OCI-M2 (cell line): ENCODE measurements at regions not wholly inside any gene's neighbourhood (a gene's known extent, or its start where the extent isn't known, plus 50 kb on each side); places are given as distances from the start of the nearest gene placed in this dataset.
"Not testable (repeated sequence)": the region's sequence is repeated elsewhere in the genome, so short reads cannot be mapped to it uniquely, and the experiment has no call there.

ENCODE experiments used
- DNase-seq: peaks from one replicate; lab custom pipeline; 2025; ENCODE audit not compliant: unreplicated experiment; lab: John Stamatoyannopoulos, UW

- no peak for DNase-seq
Measured at GRCh38 chr10:28986117-28986792, 302.6 kb upstream of the LYZL1 start.

DNA sequence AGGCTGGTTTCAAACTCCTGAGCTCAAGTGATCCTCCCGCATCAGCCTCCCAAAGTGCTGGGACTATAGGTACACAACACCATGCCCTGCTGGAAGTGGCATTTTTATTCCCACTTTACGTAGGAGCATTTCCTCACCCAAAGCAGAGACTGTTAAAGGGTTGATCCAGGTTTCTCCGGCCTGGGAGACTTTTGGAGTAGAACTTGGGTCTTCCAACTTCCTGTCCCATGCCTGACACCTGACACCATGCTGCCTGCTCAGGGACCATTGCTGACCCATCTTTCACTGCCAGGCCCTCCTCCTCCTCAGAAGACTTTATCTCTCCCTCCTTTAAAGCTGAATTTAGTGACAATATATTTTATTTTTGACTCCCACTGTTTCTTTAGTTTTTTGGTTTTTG, 302.0 kb upstream of the LYZL1 start:
- DNase-seq = no peak

DNA sequence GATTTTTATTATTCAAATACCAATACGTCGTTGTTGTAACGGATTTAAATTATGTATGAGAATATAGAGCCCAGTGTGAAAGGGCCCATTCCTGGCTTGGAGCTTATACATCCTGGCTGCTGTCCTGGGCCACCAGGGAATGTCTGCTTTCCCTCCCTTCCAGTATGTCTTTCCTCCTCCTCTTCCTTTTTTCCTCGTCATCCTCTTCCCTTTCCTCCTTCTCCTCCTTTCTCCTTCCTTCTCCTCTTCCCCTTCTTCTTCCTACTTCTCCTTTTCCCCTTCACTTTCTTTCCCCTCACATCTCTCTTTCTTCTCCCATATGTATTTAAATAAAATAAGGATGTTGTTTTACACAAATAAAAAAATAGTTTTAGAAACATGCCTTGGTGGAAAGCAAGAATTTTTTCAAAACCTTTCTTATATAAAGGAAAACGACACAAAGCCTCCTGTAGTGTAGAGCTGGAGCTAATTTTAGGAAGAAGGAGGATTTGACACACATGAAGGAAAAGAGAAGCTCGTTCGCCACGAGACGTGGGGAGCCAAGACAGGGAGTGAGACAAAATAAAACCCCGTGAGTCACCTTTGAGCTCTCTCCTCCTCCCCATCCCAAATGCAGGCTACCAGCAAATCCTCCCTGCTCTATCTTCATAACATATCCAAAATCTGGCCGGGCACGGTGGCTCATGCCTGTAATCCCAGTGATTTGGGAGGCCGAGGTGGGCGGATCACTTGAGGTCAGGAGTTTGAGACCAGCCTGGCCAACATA, 301.1 kb upstream of the LYZL1 start:
- DNase-seq = no peak

DNA sequence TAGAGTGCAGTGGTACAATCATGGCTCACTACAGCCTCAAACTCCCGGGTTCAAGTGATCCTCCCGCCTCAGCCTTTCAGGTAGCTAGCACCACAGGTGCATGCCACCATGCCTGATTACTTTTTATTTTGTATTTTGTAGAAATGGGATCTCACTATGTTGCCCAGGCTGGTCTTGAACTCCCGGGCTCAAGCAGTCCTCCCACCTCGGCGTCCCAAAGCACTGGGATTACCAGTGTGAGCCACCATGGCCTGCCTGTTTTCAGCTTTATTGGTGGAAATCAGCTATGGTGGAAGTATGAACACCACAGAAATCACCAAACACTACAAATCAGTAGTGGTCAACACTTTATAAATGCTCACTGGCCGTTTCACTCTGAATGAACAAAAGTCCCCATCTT, 299.9 kb upstream of the LYZL1 start:
- no peak for DNase-seq

- DNase-seq = no peak
Measured at GRCh38 chr10:28991333-28992270, 297.3 kb upstream of the LYZL1 start.

DNA sequence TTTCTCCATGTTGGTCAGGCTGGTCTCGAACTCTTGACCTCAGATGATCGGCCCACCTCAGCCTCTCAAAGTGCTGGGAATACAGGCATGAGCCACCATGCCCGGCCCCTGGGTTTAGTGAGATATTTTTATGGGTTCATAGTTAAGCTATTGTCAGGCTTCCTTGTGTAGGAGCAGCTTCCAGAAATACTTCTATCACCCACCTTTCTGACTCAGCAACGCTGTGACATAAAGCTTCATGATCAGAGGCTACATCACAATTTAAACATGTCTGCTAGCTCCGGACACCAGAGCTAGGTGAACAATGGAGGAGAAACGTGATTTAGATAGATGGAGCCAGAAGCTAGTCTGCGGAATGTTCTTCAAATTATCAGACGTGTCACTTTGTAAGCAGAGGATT, 295.8 kb upstream of the LYZL1 start:
- DNase-seq = no peak

DNA sequence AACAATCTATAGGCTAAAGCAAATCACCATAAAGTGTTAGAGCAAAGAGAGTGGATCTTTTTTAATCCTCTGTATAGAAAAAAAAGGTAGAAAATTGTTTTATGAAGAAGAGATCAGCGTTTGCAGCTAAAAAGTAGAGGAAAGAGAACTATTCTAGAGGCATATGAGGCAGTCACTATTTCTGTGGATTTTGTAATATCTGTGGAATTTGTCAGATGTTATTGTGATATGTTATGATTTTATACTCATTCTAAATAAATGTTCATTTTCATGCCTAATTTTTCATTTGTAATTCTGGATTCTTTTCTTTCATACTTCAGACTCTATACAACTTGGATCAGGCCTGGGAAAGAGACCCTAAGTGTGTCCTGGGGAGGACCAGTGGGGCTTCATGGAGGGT, 295.0 kb upstream of the LYZL1 start:
- no peak for DNase-seq

DNA sequence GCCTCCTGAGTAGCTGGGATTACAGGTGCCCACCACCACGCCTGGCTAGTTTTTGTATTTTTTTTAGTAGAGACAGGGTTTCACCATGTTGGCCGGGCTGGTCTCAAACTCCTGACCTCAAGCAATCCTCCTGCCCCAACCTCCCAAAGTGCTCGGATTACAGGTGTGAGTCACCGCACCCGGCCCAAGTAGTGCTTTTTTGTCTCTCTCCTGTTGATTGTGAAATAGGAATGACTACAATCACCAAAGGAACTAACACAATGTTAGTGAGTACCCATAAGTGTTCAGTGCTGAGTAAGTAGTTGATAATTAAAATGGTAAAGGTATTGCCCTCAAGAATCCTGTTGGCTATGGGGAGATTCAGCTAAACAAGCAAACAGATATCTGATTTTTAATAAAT, 294.1 kb upstream of the LYZL1 start:
- not testable (repeated sequence) for DNase-seq

- DNase-seq = no peak
Measured at GRCh38 chr10:28995497-28995896, 293.4 kb upstream of the LYZL1 start.

- no peak for DNase-seq
Measured at GRCh38 chr10:28996345-28996744, 292.5 kb upstream of the LYZL1 start.

- no peak for DNase-seq
Measured at GRCh38 chr10:28996947-28997551, 291.8 kb upstream of the LYZL1 start.

- no peak for DNase-seq
Measured at GRCh38 chr10:28997734-28998133, 291.1 kb upstream of the LYZL1 start.

- DNase-seq = no peak
Measured at GRCh38 chr10:29001801-29002200, 287.1 kb upstream of the LYZL1 start.

- DNase-seq = not testable (repeated sequence)
Measured at GRCh38 chr10:29003014-29003413, 285.9 kb upstream of the LYZL1 start.

DNA sequence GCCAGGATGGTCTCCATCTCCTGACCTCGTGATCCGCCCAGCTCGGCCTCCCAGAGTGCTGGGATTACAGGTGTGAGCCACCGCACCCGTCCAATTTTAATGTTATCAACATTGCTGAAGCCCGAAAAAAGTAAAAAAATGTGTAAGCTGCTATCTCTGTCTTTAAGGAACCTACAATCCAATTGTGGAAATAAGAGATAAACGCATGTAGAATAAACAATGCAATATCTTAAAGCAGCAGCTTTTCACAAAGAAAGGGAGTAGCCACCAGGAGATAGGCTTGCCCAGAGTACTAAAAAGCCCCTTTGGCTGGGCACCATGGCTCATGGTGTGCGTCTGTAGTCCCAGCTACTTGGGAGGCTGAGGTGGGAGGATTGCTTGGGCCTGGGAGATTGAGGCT, 282.9 kb upstream of the LYZL1 start:
- DNase-seq = no peak

- no peak for DNase-seq
Measured at GRCh38 chr10:29007370-29007747, 281.5 kb upstream of the LYZL1 start.

DNA sequence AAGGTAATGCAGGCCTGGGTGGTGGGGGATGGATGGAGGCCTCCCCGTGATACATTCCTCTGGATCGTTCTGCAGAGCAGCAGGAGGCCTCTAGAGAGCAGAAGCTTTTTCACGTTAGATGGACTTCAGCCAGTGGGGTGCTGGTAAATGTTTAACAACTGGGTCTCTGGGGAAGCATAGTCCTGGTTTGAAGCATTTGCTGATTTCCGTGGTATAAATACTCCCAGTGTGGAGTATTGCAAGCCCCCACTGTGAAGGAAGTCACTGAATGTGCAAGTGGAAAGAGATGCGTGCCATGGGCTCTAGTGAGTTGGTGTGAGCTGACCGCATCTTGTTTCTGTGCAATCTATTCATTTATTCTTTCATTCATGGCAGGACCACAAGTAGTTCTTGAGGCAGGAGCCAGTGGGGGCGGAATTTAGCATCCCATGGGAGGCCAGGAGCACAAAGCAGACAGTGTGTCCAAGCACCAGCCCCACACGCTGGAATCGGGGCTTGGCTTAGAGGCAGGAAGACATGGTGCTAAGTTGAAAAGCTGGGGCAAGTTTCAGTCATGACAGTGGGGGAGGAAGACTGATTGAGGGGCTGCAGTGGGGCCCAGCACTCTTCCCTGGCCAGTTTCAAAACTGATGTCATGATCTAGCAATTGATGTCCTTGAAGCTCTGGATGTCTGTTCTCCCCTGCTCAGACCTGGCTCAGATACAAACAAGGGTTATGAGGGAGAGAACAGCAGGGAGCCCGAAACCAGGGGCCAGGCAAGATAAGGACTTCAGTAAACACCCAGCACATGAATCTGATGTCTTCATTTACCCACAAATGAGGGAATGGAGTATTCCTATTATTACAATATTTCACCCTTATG, 280.9 kb upstream of the LYZL1 start:
- no peak for DNase-seq

DNA sequence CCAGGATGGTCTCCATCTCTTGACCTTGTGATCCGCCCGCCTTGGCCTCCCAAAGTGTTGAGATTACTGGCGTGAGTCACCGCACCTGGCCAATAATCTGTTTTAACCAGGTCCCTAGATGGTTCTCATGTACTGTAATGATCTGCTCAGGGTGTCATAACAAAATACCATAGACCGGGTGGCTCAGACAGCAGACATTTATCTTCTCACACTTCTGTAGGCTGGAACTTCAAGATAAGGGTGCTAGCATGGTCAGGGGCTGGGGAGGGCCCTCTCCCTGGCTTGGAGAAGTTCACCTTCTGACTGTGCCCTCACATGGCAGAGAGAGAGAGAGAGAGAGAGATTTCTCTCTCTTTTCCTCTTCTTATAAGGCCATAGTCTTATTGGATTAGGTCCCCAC, 279.4 kb upstream of the LYZL1 start:
- peak; percentile 33 for DNase-seq

GRCh38 chr10:29011516-29011915, 277.4 kb upstream of the LYZL1 start:
- DNase-seq = no peak

DNA sequence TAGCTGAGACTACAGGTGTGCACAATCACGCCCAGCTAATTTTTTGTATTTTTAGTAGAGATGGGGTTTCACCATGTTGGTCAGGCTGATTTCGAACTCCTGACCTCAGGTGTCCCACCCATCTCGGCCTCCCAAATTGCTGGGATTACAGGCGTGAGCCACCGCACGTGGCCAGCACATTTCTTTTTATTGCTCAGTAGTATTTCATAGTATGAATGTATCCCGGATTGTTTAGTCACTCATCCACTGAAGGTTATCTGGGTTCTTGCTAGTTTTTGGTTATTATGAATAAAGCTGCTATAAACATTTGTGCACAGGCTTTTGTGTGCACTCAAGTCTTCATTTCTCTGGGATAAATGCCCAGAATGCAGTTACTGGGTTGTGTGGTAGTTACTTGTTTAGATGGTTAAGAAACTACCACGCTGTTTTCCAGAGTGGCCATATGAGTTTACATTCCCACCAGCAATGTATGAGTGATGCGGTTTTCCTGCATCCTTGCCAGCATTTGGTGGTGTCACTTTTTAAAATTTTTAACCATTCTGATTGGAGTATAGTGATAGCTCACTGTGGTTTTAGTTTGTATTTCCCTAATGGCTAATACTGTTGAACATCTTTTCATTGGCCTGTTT, 275.8 kb upstream of the LYZL1 start:
- DNase-seq = no peak
